Right hindlimb (tissue), 1 donor: ENCODE measurements at regions not wholly inside any gene's neighbourhood (a gene's known extent, or its start where the extent isn't known, plus 50 kb on each side); places are given as distances from the start of the nearest gene placed in this dataset.
"Not testable (repeated sequence)": the region's sequence is repeated elsewhere in the genome, so short reads cannot be mapped to it uniquely, and the experiment has no call there.

Experiments
- DNase-seq: peaks from one replicate; pipeline ENCODE4 v3.0.0-alpha.2; 2018

GRCh38 chr3:75325716-75326115, 338.4 kb upstream of the FRG2C start:
- DNase-seq, result no peak

GRCh38 chr3:75327453-75327852, 336.7 kb upstream of the FRG2C start:
- no peak for DNase-seq

GRCh38 chr3:75329476-75330097, 334.5 kb upstream of the FRG2C start:
- DNase-seq, result no peak

DNA sequence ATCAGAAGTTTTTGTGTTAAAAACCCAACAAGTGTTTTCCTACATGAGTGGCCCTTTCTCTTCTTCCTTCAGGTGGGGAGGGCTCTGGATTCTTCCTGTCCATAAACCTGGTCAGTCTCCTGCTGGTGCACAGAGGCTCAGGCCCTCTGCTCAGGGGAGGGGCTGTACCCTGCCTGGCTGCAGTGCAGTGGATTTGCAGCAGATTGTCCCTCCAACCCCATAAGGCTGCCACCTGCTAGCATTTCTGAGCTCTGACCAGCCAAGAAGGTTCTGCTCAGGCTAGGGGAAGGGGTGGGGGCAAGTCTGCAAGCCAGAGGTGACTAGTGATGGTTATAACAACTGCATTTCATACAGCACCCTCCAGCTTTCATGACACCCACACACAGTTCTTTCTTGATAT, 333.7 kb upstream of the FRG2C start:
- not testable (repeated sequence) for DNase-seq

DNA sequence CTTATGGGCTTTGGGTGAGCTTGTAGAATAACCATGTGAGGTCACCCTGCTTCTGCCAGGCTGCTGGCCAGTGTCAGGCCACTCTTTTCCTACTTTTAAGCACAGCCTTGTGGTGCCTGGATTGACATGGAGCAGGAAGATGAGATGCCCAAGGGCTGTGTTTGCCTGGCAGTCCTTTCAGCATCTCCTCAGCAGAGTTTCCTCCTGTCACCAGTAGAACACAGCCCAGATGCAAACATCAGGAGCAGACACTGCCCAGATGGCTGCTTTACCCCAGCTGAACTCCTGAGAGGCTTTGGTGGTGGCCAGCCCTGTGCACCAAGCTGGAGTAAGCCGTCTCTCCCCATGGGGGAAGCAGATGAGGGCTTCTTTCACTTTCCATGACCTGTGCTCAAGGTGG, 332.0 kb upstream of the FRG2C start:
- not testable (repeated sequence) for DNase-seq

DNA sequence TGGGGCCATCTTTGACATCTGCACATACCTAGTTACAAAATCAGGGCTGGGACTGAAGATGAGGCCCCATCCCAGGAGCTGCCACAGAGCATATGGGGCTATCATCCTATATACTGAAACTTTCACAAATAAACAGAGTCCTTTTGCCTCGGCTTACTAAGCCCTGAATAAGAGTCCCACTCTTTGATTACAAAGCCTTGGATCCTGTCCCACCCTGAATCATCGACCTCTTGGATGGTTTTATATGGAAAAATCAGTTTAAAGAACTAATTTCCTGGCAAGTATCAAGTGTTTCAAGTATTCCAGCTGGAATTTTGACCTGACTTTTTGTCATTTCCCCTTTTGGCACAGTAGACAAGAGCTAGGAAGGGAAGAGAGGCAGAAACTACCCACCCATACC, 331.3 kb upstream of the FRG2C start:
- peak; percentile 52 for DNase-seq

GRCh38 chr3:75334299-75334698, 329.8 kb upstream of the FRG2C start:
- no peak for DNase-seq

- no peak for DNase-seq
Observed at GRCh38 chr3:75337226-75337900, 326.8 kb upstream of the FRG2C start.

DNA sequence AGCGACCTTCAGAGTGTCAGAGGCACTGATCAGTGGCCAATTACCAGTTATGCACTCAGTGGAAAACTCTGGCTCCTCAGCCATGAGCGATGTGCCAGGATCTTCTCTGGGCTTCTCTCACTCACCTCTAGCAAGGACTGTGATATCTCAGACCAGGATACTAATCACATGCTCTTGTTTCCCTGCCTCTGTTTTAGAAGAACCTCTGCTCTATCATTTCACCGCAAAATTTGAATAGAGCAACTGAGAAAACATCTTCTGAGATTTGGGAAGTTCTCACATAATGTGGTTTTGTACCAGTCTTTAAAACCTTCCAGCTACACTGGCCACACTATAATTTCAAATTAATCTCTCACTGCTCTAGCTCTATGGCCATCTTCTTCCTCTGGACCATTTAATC, 325.8 kb upstream of the FRG2C start:
- no peak for DNase-seq

GRCh38 chr3:75341324-75342067, 322.6 kb upstream of the FRG2C start:
- no peak for DNase-seq

GRCh38 chr3:75342425-75342824, 321.7 kb upstream of the FRG2C start:
- no peak for DNase-seq

DNA sequence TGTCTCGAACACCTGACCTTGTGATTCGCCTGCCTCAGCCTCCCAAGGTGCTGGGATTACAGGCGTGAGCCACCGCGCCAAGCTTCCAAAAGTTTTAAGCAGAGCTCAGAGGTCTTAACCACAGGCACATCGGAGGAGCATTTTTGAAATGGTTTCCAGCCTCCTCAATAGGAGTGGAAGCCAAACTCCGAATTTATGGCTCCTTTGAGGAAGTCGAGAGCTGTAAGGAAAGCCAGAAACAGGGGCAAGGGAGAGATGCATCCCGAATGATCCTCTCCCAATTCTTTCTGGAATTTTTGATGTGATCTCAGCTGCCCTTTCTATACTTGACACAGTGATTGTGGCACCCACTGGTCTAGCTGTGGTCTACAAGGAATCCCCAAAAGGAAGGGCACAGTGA, 313.6 kb upstream of the FRG2C start:
- DNase-seq, result not testable (repeated sequence)

- DNase-seq, result not testable (repeated sequence)
Observed at GRCh38 chr3:75362086-75362784, 301.9 kb upstream of the FRG2C start.

DNA sequence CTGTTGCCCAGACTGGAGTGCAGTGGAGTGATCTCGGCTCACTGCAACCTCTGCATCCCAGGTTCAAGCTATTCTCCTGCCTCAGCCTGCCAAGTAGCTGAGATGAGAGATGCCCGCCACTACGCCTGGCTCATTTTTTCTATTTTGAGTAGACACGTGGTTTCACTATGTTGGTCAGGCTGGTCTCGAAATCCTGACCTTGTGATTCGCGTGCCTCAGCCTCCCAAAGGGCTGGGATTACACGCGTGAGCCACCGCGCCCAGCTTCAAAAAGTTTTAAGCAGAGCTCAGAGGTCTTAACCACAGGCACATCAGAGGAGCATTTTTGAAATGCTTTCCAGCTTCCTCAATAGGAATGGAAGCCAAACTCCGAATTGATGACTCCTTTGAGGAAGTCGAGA, 291.2 kb upstream of the FRG2C start:
- not testable (repeated sequence) for DNase-seq

DNA sequence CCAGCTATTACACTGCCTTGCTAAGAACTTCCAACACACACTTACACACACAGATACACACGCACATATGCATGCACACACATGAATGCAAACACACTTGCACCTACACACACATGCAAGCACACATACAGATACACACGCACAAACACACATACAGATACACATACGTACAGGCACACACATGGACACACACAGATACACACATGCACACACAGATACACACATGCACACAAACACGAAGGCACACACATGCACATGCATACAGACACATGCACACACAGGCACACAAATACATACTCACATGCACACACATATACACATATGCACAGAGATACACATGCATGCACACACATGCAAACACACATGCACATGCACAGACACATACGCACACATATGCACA, 284.3 kb upstream of the FRG2C start:
- DNase-seq, result not testable (repeated sequence)

DNA sequence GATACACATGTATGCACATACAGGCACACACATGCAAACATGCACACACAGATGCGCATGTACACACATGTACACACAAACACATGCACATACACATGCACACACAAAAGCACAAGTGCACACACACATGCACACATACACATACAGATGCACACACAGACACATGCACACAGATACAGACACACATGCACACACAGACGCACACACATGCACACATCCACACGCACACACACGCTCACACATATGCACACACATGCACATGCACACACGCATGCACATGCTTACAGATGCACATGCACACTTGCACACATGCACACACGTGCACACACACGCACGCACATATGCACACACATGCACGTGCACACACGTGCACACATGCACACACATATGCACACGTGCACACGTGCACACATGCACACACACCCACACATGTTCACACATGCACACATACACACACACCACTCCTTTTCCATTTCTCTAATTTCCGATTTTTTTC, 283.8 kb upstream of the FRG2C start:
- DNase-seq, result no peak

DNA sequence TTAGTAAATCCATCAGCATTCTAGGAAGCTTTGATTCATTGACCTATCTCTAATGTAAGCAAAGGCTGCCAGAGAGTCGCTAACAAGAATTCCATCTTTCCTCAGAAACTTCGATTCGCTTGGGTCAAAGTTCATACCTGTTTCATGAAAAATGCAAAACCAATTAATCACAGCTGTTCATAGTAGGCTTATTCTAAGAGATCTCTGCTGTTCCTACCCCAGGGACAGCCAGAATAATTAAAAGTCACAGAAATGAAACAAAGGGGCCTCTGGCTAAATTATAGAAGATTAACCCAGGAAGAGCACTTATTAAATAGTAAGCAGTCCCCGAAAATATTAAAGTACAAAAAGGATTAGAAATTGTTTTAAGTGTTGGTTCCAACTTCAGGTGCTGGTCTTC, 280.1 kb upstream of the FRG2C start:
- not testable (repeated sequence) for DNase-seq

DNA sequence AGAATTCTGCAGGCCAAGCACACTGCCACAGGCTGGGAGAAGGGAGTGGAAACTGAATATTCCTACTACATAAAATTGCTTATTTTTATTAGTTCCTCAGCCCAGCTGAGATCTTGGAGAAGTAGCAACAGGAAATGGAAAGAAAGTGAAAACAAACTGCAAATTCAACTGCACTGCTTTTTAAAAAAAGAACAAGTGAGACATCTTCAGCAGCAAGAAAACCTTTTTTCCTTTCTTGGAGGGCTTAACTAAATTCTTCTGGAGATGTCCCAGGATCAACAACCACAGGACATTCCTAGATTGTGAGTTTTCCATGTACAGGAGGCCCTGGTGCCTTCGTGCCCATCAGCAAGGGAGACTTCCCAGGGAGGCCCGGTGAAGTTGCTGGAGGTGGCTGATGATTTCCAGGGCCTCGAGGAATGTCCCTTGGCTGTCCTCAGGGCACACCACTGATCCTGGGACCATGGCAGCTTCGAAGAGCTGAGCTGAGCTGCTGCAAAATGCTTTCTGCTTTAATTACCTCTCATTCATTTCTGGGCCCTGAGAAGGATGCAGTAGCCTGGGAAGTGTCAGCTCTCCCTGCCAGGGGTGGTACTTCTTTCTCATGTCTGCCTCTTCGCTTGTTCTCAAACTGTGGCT, 275.5 kb upstream of the FRG2C start:
- DNase-seq, result not testable (repeated sequence)

DNA sequence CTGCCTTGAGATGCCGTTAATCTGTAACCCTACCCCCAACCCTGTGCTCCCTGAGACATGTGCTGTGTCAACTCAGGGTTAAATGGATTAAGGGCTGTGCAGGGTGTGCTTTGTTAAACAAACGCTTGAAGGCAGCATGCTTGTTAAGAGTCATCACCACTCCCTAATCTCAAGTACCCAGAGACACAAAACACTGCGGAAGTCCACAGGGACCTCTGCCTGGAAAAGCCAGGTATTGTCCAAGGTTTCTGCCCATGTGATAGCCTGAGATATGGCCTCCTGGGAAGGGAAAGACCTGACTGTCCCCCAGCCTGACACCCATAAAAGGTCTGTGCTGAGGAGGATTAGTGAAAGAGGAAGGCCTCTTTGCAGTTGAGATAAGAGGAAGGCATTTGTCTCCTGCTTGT, 270.8 kb upstream of the FRG2C start:
- DNase-seq, result not testable (repeated sequence)

GRCh38 chr3:75394102-75394501, 270.0 kb upstream of the FRG2C start:
- DNase-seq, result not testable (repeated sequence)

DNA sequence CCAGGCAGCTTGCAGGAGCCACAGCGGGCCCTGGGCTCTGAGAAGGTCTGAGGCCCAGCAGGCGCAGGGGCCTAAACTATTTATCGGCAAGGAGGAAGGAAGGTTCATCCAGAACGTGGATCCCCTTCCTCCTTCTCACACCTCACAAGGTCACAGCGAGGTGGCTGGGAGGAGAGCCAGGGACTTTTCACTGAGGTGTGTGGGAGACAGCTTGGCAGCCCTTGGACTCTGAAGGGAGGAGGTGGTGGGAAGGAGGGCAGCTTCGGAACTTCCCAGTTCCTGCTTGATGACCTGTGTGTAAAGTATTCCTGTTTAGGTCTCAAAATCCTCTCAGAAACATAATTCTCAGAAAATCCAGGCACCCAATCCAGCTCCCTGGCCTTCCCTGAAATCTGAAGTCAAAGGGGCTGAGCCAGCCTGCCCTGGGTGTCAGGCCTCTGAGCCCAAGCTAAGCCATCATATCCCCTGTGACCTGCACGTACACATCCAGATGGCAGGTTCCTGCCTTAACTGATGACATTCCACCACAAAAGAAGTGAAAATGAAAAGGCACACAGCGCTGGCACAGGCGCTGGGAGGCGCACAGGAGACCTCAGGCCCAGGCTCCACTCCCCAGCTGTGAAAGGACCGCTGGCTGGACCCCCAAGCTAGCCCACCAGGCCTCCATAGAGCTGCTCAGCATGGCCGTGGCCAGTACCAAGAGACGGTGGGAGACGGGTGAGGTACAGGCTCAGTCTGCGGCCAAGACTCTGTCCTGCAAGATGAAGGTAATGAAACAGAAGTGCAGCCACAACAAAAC, 269.4 kb upstream of the FRG2C start:
- DNase-seq, result peak; percentile 28
